ENCODE measurements at regions not wholly inside any gene's neighbourhood (a gene's known extent, or its start where the extent isn't known, plus 50 kb on each side); places are given as distances from the start of the nearest gene placed in this dataset.
A peak's percentile ranks its signal among the peaks of the same experiment; 100 is the strongest.
"Not testable (repeated sequence)": the region's sequence is repeated elsewhere in the genome, so short reads cannot be mapped to it uniquely, and the experiment has no call there.

DNA sequence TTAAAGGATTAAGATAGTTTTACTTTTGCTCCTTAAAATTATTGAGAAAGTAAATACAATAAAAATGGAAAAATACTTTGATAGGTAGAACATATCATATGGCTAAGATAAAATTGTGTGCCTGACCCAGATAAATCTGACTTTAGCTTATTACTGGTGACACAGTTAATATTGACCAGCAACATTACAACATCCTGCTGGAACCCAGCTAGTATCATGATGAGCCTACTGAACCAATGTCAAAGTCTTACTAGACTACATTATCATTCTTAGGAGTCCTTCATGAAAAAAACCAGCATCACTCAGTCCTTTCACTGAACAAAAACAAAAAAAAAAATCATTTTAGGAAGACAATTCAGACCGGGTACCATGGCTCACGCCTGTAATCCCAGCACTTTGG lies 164.8 kb upstream of the CDK1 start:
- no peak for DNase-seq

DNA sequence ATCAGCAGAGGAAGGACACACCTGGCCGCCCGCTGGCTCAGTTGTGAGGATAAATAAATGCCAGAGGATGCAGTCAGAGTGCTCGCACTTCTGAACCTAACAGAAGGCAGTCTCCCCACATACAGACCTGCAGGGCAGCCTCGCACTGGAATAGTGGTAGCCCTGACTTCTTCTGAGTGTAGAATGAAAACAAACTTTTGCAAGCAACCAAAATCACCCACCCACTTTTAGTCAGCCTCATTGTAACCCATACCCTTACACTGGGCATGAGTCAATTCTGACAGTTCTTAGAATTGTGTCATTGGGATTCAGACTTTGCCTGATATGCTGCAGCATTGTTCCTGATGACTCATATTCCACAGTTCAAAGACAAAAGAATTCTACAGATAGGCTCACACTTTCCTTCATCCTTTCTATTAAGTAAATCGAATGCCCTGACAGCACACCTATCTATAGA lies 167.0 kb upstream of the CDK1 start:
- DNase-seq, result no peak

DNA sequence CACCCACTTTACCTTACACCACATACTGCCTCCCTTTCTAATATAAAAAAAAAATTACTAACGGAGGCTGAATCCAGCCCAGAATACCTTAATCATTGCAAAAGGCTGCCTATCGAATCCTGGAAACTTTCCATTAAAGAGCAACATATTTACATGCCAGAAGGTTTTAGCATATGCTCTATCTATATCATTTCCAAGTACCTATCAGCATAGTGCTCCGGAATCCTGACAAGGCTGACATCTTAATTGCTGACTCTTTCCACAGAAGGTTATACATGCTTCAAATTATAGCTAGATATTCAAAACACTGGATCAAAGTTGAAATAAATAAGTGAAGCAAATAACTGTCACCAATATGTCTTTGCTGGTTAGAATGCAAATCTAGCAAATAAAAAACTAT lies 170.9 kb upstream of the CDK1 start:
- DNase-seq, result no peak

DNA sequence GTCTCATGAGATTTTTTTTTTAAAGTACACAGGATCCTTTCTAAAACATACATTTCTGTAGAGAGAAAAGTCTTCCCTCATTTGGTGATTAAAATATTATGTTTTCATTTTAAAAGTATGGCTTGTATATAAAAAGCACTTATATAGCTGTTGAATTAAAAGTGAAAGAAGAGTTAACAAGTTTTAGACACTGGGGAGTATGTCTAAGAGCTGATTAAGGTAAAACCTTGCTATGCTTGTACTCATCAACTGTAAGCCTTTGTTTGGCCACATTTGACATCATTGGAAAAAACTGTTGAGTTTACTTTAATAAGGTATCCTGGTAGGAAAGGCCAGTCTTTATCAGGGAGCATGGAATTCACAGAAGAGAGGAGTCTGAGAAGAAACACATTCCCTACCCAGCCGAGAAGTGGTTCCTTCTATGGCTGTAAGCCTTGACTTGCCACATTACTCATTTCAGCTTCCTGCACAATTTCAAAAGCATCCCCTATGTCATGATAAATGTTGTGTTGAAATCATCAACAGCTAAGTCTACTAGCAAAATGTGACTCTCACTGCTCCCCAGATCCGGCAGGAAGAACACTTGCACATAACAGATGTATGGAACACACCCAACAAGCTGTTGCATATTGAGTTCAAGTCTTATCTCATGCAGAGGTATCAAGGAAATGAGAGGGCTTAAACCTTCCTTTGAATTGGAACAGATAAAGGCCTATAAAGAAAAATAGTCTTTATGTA lies 171.8 kb upstream of the CDK1 start:
- DNase-seq, result no peak

DNA sequence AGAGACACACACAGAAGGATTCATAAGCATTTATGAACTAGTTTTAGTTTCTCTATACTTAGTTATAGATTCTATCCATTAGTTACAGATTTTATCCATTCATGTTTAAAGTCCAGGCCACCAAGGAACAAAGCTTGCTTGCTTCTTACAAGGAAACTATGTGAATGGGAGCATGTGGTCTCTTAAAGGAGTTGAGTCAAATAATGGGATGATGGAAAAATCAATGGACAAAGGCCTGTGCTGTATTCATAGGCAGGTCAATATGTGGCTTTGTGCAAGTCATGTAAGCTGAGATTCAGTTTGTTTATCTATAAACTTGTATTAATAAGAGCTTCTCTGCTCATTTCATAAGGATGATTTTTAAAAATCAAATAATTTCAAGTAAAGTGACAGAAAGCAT lies 172.8 kb upstream of the CDK1 start:
- no peak for DNase-seq

DNA sequence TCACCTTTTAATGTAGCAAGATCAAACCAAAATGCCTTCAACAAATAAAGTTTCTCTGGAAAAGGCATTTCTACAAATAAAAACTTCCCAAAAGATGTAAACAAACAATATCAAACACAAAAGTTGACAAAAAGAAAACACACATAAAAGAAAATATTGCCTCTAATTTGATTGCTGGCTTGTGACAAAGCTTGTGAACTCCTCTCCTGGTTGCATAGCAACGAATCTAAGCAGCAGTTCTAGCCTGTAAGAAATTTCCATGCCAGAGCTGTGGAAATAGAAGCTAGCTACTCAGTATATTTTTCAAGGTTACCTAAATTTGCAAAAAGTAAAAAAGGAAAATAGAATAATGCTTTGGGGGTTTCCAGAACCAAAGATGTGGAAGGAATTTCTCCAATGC lies 173.9 kb upstream of the CDK1 start:
- no peak for DNase-seq

DNA sequence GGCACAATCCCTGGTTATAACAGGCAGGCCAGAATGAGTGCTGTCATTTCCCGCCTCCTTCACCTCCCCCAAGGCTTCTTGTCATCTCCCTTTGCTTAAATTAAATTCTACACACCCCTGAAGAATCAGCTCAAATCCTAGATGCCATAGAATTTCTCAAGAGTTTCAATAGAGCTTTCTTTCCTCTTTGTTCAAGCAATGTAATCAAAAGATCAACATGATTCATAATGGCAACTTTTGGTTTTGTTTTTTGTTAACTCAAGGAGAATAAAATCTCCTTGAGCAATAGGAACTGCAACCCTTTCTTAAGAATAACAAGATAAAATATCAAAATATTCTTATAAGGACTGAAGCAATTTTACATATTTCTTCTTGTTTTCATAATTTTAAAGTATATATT lies 180.8 kb upstream of the CDK1 start:
- no peak for DNase-seq

DNA sequence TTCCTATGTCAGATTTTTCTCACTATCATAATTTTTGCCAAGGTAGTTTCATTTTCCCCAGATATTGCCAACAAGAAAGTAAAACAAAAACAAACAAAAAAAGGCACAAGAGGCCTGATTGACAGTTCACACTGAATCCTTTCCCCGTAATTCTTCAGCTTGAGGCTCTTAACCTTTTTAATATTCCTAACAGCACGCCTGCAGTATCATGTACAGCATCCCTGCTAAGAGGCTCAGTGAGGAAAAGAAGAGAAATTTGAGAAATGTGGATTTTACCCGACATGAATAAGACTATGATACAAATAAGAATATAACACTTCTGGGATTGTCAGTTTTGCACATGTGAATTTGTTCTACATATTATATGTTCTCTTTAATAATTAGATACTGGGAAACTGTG lies 182.4 kb upstream of the CDK1 start:
- DNase-seq, result no peak

DNA sequence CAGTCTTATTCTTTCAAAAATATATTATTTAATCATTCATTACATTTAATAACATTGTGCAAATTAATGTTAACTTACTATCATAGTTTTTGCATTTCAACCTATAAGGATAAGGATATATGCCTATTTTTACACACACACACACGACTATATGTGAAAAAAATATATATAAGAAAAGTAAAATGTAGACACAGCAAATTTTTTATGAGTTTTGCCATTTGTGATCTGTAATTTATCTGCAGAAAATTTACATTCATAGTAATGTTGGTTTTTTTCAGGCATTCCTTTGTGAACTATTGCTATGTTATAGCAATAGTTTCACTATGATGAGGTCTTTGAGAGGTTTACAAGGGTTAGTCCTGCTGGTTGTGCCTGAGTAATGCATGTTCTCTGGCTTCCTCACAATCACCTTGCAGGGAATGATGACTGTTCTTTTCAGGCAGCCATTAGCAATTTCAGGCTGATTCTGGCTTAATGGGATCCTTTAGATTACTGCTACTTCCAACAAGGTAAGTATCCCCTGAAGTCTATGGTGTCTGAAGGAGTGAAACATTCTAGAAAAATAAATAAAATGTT lies 183.7 kb upstream of the CDK1 start:
- no peak for DNase-seq

DNA sequence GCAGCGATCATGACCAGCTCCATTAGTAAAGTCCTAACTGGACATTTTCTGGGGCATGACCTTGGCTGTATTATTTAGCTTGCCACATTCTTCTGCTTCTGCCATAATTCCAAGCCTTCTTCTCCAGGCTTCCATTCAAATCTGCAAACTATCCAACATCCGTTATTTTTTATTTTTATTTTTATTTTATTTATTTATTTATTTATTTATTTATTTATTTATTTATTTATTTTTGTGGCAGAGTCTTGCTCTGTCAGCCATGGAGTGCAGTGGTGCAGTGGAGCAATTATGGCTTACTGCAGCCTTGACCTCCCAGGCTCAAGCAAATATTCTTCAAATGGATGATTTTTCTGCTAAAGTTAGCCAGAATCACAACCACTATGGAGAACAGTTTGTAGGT lies 187.2 kb upstream of the CDK1 start:
- DNase-seq, result no peak

DNA sequence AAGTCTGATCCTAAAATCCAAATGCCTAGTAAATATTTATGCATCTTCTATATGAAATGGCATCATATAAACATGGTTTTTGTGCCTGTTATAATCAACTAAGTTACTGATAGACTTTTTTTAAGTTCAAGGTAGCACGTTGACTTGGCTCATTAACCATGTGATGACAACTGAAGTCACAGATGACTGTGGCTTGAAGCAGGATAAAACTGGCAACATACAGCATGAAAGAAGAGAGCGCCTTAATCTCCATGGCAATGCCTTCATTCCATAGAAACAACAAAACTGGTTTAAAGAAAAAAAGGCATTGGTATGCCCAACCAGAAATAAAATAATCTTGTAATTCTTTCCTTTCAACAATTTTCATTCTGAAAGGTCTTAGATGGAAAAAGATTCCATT lies 188.9 kb upstream of the CDK1 start:
- DNase-seq, result no peak

DNA sequence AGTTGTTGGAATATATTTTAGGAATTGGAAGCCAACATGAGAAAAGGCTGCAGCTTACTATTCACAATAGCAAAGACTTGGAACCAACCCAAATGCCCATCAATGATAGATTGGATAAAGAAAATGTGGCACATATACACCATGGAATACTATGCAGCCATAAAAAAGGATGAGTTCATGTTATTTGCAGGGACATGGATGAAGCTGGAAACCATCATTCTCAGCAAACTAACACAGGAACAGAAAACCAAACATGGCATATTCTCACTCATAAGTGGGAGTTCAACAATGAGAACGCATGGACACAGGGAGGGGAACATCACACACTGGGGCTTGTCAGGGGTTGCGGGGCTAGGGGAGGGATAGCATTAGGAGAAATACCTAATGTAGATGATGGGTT lies 192.1 kb upstream of the ANK3 start:
- DNase-seq, result not testable (repeated sequence)

DNA sequence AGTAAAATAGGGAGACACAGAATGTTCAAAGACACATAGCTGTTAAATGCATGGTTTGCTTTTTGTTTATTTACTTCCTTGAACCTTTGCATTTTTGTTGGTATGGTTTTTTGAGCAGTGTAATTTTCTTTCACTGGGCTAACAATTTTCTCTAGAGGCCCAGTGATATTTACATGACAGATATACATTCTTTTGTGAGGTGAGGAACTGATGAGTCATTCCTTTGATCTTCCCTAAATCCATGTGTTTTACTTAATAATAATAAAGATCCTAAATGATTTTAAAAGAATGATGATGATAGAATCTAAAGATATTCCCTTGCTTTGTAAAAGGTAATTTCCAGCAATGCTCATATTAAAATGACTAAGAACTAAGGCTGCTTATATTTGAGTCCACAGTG lies 188.5 kb upstream of the ANK3 start:
- DNase-seq, result no peak

DNA sequence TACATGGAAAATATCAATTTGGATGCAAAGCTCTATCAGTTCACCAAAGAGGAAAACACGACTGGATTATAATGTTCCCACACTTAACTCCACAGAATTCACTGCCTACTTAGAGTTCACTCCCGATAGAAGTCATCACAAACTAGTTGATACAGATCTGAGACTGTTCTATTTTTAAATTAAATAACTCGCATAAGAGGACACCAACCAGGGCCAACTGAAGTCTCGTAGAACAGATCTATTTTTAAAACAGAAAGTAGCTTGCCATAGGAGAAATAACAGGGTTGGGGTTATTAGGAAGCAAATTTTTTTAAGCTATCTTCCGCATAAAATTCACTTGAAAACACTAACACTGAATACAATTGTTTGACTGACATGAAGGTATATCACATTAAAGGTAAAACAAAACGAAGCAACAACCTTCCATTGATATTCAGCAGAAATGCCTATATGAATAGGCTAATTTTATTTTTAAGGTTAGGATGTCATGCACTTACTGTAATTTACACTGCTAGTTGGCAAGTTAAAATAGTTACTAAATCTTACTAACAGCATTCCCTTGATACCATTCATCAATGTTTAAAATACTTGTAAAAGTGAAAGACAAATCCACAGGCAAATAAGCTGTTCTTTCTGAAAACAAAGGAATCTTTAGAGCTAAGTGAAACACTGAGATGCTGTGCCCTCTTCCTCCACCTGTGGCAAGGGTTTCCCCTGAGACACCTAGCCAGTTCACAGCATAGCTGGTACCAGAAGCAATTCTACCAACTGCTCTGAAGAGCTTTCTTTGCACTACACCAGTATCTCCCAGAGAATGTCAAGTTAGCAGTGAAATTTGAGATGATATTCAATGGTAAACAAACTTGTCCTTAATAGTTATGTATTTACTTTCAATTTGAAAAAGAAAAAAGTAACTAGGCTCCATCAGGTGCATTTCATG lies 186.7 kb upstream of the ANK3 start:
- DNase-seq, result no peak

DNA sequence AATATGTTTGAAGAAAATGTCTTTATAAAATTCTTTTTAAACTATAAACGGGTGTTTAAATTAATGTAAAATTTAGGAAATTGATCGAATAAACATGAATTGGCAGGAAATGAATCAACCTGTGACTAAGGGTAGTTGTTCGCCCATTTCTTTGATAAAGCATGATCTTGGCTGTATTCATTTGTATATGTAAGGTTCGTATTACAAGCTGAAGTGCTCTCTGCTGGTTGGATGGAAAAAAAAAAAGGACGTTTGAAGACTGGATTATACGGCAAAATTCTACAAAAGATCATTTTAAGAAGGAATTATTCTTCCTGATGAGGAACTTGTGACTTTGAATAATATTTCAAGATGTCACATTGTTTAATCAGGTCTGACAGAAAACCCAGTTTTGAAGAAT lies 185.4 kb upstream of the ANK3 start:
- DNase-seq, result no peak

DNA sequence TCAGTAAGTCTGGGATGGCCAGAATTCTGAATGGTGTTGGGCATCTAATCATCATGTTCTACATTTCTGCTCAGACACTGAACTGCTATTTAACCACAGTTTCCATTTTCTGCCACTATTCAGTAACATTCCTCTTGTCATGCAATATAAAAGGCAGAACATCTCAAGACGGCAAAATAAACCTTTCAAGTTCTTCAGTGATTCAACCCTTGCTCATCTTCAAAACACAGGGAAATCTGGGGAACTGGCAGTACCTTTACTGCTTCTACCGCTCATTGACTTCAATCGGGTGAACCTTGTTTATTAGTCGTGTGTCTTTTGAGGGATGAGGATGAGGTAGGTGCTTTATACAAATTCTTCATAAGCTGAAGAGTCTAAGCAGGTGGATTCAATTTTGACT lies 184.7 kb upstream of the ANK3 start:
- DNase-seq, result no peak

DNA sequence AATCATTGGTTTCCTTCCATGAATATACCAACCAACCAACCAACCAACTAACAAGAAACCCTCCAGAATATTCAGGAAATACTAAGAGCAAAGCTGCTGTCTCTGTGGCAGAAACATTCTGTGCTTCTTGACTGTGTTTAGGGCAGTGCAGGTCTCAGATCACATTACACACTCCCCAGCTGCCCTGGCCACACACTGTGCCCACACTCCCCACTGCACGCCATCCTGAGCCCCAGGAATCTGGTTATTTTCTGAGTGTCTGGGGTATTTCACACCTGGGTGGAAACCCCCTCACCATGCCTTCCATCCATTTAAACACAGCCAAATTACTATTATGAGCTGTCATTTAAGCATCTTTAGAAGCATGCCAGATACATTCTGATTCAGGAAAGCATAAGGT lies 183.7 kb upstream of the ANK3 start:
- peak; percentile 11 to 33 for DNase-seq

DNA sequence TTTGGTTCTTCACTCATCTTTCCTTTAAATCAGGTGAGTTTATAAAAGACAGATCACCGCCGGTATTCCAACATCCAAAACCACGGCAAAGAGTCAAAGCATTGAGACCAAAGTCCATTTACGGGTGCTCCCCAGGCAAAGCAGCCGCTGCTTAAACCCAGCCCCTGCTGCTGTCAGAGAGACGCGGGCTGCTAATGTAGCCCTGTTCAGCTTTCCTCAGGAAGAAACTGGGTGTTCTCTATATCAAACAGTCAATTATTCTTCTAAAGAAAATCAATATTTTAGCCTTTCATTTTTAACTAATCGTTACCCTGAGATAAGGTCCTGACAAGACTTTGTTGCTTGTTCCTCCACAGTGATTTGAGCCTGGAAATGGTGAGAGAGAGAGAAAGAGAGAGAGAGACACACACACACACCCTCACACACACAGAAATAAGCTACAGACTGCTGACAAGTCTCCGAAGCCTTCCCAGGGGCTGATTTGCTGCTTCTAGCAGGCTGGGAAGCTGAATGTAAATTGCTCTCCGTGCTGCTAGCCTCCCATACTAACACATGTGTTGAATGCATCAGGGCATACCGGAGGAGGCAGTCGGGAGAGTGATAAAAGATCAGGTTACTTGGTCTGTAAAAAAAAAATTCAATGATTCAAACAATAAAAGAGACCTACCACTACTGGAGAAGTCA lies 183.0 kb upstream of the ANK3 start:
- peak in 1 of 2 experiments; percentile 8 for DNase-seq

DNA sequence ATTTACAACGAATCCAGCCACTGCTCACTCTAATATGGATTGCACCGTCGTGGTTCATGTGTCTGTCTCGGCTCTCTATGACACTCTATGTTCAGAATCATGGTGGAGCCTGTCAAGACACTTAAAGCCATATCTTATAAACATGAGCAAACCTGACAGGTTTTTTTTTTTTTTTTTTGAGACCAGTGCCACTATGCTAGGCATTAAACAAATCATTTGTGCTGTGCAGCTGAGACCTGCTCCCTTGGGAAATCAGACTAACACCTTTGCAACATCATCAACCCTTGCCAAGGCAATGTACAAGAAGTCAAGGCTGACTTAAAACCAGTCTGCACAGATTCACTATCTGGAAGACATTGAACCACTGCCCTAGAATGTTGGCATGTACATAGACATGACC lies 181.2 kb upstream of the ANK3 start:
- DNase-seq, result no peak

DNA sequence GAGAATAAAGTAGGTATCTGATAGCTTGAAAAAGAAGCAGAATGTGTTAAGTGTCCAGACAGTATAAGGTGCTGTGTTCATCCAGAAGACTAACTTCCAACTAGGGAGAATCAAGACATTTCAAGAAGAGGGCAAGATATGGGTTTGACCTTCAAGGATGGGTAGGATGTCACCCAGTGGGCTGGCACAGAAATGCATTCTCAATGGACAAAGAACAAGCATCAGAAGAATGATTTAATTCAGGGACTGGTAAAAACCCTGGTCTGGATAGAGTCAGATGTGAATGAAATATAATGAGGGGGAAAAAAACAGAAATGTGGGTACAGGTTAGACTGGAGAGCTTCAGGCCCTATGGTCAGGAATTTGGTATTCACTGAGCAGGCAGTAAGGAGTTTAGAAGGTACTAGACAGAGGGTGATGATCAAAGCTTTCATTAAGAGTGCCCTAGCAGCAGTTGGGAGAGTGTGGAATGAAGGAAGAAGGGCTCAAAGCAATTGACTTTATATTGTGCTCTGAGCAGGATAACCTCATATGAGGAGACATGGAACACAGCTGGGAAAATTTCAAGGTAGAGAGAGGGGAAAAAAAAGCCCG lies 180.7 kb upstream of the ANK3 start:
- DNase-seq, result no peak

DNA sequence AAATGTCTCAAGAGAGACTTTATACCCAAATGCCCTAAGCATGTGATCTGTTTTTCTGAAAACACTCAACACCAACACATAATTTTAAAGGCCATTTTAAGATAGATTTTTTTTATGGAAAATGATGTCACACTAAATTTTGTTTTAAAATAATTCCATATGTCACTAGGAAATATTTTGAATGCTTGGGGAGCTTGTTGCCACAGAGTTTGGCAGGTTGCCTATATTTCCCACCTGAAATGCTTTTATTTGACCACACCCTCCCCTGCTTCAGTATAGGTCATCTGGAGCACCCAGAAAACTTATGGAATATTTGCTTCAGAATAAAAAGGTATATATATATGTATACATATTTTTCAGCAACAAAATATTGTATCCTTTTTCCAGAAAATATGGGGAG lies 180.0 kb upstream of the ANK3 start:
- DNase-seq, result no peak

DNA sequence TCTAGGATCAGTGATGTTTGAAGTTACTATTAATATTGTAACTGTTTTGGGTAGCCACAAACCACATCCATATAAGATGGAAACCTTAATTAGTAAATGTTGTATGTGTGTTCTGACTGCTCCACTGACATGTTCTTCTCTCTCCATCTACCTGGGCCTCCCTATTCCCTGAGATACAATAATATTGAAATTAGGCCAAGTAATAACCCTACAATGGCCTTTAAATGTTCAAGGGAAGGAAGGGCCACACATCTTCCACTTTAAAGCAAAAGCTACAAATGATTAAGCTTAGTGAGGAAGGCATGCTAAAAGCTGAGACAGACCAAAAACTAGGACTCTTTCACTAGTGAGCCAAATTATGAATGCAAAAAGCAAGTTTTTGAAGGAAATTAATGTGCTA lies 176.4 kb upstream of the ANK3 start:
- no peak for DNase-seq

DNA sequence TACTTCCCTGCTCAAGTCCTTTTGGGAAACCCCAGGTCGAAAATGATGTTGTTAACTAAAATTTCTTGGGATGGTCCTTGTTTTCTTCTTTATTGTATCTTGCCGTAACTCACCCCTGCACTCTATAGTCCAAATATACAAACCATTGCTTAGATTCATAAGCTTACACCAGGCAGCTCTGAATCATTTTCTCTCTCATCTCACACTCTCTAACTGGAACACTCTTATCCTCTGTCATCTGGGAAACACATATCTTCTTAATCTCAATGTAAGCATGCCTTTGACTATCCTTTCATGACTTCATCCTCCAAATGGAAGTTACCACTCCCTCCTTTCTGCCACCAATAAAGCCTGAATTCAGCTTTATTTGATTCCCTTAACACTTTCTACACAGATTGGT lies 175.8 kb upstream of the ANK3 start:
- no peak for DNase-seq
